CD14-positive monocyte (primary cell): ENCODE measurements at regions not wholly inside any gene's neighbourhood (a gene's known extent, or its start where the extent isn't known, plus 50 kb on each side); places are given as distances from the start of the nearest gene placed in this dataset.

Experiments
- DNase-seq, 3 donors: peaks; one replicate each; pipeline ENCODE4 v3.0.0-alpha.2; 2011 to 2022
- H2AFZ ChIP-seq: 2 replicates; pipeline ENCODE4 v1.6.0; 2012; ENCODE audit warnings: mild to moderate bottlenecking, low read depth, low read length, inconsistent platforms; ENCODE audit not compliant: insufficient read depth, poor library complexity, severe bottlenecking
- H3K27ac ChIP-seq, 2 donors: 1 replicate in 1 of 2; 2 replicates in 1 of 2; pipeline ENCODE4 v1.5.1; 2012 to 2013; ENCODE audit warnings: low read length in 2 of 2, control low read depth in 1 of 2, inconsistent platforms in 1 of 2, low read depth in 1 of 2, mild to moderate bottlenecking in 1 of 2
- H3K27me3 ChIP-seq, 2 donors: one replicate each; pipeline versions ENCODE4 v1.6.0 to v1.6.1; 2011 to 2013; ENCODE audit warnings: low read length in 2 of 2; ENCODE audit not compliant: control insufficient read depth in 2 of 2, insufficient read depth in 2 of 2
- H3K36me3 ChIP-seq, 2 donors: replicated peaks in 1 of 2; 1 replicate in 1 of 2; 2 replicates in 1 of 2; pipeline versions ENCODE4 v1.5.1 to v1.6.1; 2012 to 2013; ENCODE audit warnings: low read length in 2 of 2, control low read depth in 1 of 2, inconsistent platforms in 1 of 2, mild to moderate bottlenecking in 1 of 2; ENCODE audit not compliant: insufficient read depth in 2 of 2, control insufficient read depth in 1 of 2
- H3K4me1 ChIP-seq, 2 donors: 1 replicate in 1 of 2; 2 replicates in 1 of 2; pipeline versions ENCODE4 v1.5.1 to v1.6.1; 2012 to 2013; ENCODE audit warnings: low read length in 2 of 2, control low read depth in 1 of 2, inconsistent platforms in 1 of 2, mild to moderate bottlenecking in 1 of 2, moderate library complexity in 1 of 2; ENCODE audit not compliant: insufficient read depth in 2 of 2, control insufficient read depth in 1 of 2
- H3K4me2 ChIP-seq: replicated peaks from 2 replicates; pipeline ENCODE3; 2012; ENCODE audit warnings: low read length, moderate library complexity, mild to moderate bottlenecking; ENCODE audit not compliant: poor library complexity, severe bottlenecking; ENCODE audit errors: extremely low read depth
- H3K4me3 ChIP-seq, 3 experiments: fragments of 200-600 bp in 1 of 3; sonication (generic) in 1 of 3; replicated peaks in 1 of 3; 1 replicate in 2 of 3; 2 replicates in 1 of 3; pipeline ENCODE4 v1.5.1; 2011 to 2013; ENCODE audit warnings: low read length in 3 of 3, mild to moderate bottlenecking in 3 of 3, control low read depth in 2 of 3, low read depth in 2 of 3, inconsistent platforms in 1 of 3, moderate library complexity in 1 of 3
- H3K79me2 ChIP-seq: 2 replicates; pipeline ENCODE4 v1.6.0; 2012; ENCODE audit warnings: mild to moderate bottlenecking, control low read depth, inconsistent platforms, low read length, moderate library complexity; ENCODE audit not compliant: insufficient read depth
- H3K9ac ChIP-seq: 2 replicates; pipeline ENCODE4 v1.6.0; 2017; ENCODE audit warnings: low read length, mild to moderate bottlenecking; ENCODE audit not compliant: insufficient read depth, poor library complexity, severe bottlenecking
- H3K9me3 ChIP-seq, 2 donors: replicated peaks in 1 of 2; 1 replicate in 1 of 2; 2 replicates in 1 of 2; pipeline versions ENCODE4 v1.5.1 to v1.6.1; 2012 to 2013; ENCODE audit warnings: low read length in 2 of 2, control low read depth in 1 of 2; ENCODE audit not compliant: control insufficient read depth in 1 of 2, insufficient read depth in 1 of 2
- H4K20me1 ChIP-seq: 2 replicates; pipeline ENCODE4 v1.6.0; 2012; ENCODE audit warnings: mild to moderate bottlenecking, low read length, control low read depth, moderate library complexity; ENCODE audit not compliant: insufficient read depth
- H3K27ac Mint-ChIP-seq, 7 donors: one replicate each; pipeline ENCODE4 v1.8.0; 2020; ENCODE audit warnings: mild to moderate bottlenecking in 7 of 7, mixed read lengths in 7 of 7, moderate library complexity in 6 of 7, inconsistent platforms in 2 of 7
- H3K27me3 Mint-ChIP-seq, 3 donors: one replicate each; pipeline ENCODE4 v1.8.0; 2021 to 2022; ENCODE audit warnings: low read depth in 3 of 3, mild to moderate bottlenecking in 3 of 3, mixed read lengths in 3 of 3, moderate library complexity in 3 of 3, inconsistent platforms in 1 of 3
- H3K36me3 Mint-ChIP-seq, 2 donors: one replicate each; pipeline ENCODE4 v1.8.0; 2020; ENCODE audit warnings: mixed read lengths in 2 of 2, inconsistent platforms in 1 of 2, mild to moderate bottlenecking in 1 of 2
- H3K4me1 Mint-ChIP-seq: one replicate; pipeline ENCODE4 v1.8.0; 2020; ENCODE audit warnings: mild to moderate bottlenecking, mixed read lengths
- H3K4me3 Mint-ChIP-seq, 2 donors: one replicate each; pipeline ENCODE4 v1.8.0; 2020; ENCODE audit warnings: mild to moderate bottlenecking in 2 of 2, mixed read lengths in 2 of 2, moderate library complexity in 1 of 2
- H3K9me3 Mint-ChIP-seq, 7 donors: one replicate each; pipeline ENCODE4 v1.8.0; 2020 to 2022; ENCODE audit warnings: mixed read lengths in 7 of 7, mild to moderate bottlenecking in 6 of 7, moderate library complexity in 6 of 7, inconsistent platforms in 2 of 7
- CTCF ChIP-seq: fragments of 200-600 bp; IDR thresholded peaks from one replicate; pipeline ENCODE4 v1.8.0; 2022; ENCODE audit warnings: antibody characterized with exemption, mild to moderate bottlenecking
- WGBS: methylation state at CpG from one replicate; pipeline ENCODE4 v1.1.5; 2013; ENCODE audit warnings: missing lambda C conversion rate; ENCODE audit not compliant: insufficient coverage; 5-methylcytosine and 5-hydroxymethylcytosine counted together
- intact Hi-C, 2 donors: fragments of 100-400 bp; cut with micrococcal nuclease; formaldehyde crosslinking; loops; one replicate each; pipeline versions ENCODE4 v1.15.0 to v1.15.1; 2023

DNA sequence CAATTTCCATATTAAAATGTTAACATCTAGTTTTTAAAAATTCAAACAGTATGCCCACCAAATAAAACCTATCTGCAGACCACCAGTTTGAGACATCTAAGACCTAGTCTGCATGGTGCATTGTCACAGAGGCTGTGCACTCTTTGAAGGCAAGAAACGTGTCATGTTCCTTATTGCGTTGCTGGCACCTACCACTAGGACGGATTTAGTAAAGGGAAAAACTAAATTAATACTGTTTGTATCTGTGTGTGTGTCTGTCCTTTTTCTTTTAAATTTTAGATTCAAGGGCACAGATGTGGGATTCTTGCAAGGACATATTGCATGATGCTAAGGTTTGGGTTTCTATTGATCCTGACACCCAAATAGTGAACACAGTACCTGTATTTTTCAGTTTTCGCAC lies 481.4 kb downstream of the UQCRFS1 start:
- TF ChIP-seq CTCF, result no peak
- Histone ChIP-seq H3K9ac (no peak overlapping the region), H3K79me2 (no peaks in the 10 kb centered on the region), H3K27ac (no peak overlapping the region), H3K36me3 (no peaks in the 10 kb centered on the region), H4K20me1 (no peaks in the 10 kb centered on the region), H2AFZ (no peak overlapping the region), H3K9me3 (peaks cover 0 to 7% of the 10 kb centered on the region in 2 donors), H3K4me3 (no peak overlapping the region), H3K27me3 (peaks cover 10 to 11% of the 10 kb centered on the region in 2 donors), H3K4me2 (no peak overlapping the region), H3K4me1 (no peaks in the 10 kb centered on the region)
- H3K36me3 Mint-ChIP-seq, result no peaks in the 10 kb centered on the region
- peaks cover 2% of the 10 kb centered on the region for H3K4me1 Mint-ChIP-seq
- intact Hi-C loops, result no loop called here
- peaks cover 20 to 27% (median 24%) of the 10 kb centered on the region in 3 donors for H3K27me3 Mint-ChIP-seq
- no CpG with 5 or more reads among the region's 4 CpGs for WGBS
- H3K9me3 Mint-ChIP-seq, result peaks cover 0 to 8% (median 2%) of the 10 kb centered on the region in 7 donors
- no peak for DNase-seq
- no peak overlapping the region for H3K27ac Mint-ChIP-seq
- H3K4me3 Mint-ChIP-seq, result no peak overlapping the region

DNA sequence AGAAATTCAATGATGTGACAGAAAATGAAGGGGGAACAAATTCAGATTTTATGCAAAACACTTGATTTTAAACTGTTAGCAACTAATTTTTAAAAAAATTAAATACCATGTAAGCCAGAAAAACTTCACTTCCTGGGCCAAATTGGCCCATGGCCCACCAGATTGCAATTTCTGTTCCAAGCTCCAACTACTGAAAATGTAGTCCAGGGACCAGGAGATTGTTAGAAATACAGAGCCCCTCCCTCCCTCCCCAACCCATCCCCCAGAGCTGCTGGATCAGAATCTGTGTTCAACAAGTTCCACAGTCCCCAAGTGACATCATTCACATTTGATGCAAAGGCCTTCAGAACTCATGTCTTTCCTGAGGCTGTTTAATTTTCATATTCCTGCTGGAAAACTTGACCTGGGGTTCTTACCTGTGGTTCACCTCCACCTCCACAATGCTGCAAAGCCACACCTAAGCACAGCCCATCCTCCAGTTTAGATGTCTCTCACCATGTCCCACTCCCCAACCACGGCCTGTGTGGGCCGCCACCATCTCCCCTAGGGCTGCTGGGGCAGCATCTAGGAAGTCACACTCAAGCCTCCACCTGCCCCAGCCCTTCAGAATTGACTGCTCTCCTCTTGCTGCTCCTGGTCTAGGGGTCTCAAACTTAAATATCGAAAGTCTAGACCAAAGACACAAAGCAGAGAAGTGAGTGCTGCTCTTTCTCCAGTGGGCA lies 482.0 kb downstream of the UQCRFS1 start:
- Mint-ChIP-seq H3K4me3 (no peak overlapping the region), H3K27ac (no peak overlapping the region), H3K27me3 (peaks cover 23 to 31% (median 26%) of the 10 kb centered on the region in 3 donors), H3K36me3 (no peaks in the 10 kb centered on the region), H3K4me1 (peaks cover 2% of the 10 kb centered on the region), H3K9me3 (peaks cover 0 to 11% (median 3%) of the 10 kb centered on the region in 7 donors)
- Histone ChIP-seq H4K20me1 (no peaks in the 10 kb centered on the region), H3K9me3 (peaks cover 0 to 7% of the 10 kb centered on the region in 2 donors), H3K27ac (no peak overlapping the region), H2AFZ (no peak overlapping the region), H3K4me2 (no peak overlapping the region), H3K27me3 (peaks cover 12 to 17% of the 10 kb centered on the region in 2 donors), H3K9ac (no peak overlapping the region), H3K79me2 (no peaks in the 10 kb centered on the region), H3K36me3 (no peaks in the 10 kb centered on the region), H3K4me3 (no peak overlapping the region), H3K4me1 (no peaks in the 10 kb centered on the region)
- TF ChIP-seq CTCF, result no peak
- no peak for DNase-seq
- intact Hi-C loops, result no loop called here
- WGBS, result 62% methylated on average over 3 of the region's 3 CpGs
